GM23338 (cell line): ENCODE measurements at regions not wholly inside any gene's neighbourhood (a gene's known extent, or its start where the extent isn't known, plus 50 kb on each side); places are given as distances from the start of the nearest gene placed in this dataset.

Experiments
- CTCF ChIP-seq, 2 experiments: fragments of 200-600 bp in 1 of 2; sonication (generic) in 1 of 2; conservative IDR thresholded peaks; 2 replicates each; pipeline versions ENCODE4 v1.5.1 to v1.6.1; 2016 to 2017; ENCODE audit warnings: antibody characterized with exemption in 2 of 2, low read depth in 2 of 2, mild to moderate bottlenecking in 2 of 2, moderate library complexity in 1 of 2
- EZH2 ChIP-seq: fragments of 200-600 bp; sonication (generic); IDR thresholded peaks from one replicate; pipeline ENCODE4 v1.8.0; 2017; ENCODE audit warnings: antibody characterized with exemption, mild to moderate bottlenecking, low read depth; ENCODE audit not compliant: unreplicated experiment

DNA sequence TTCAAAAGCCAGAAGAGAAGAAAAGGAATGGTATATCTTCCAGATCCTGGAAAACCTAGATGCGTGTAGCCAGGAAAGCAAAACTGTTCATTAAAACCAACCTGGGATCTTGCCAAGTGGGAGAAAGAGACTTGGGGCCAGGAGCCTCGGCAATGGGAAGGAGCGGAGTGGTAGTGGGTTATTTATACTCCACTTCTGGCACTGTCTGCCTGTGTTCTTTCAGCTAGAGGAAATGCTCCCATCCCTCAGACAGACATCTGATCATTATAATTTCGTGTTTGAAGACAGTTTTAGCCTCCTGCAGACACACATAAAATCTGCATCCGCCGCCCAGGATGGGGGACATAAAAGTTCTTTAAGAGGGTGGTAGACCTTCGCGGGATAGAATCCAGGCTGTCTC lies 421.6 kb downstream of the RPS24 start:
- TF ChIP-seq CTCF (conservative IDR thresholded peaks at IDR 0.05; ENCODE audit: low read depth in 2 of 2) = no peak
- TF ChIP-seq EZH2 = no peak
